Activated naive CD8-positive, alpha-beta T cell treated with anti-CD3 and anti-CD28 coated beads, Interleukin-2, amount 10 ng/mL, durations not matched to agents 7 days and 5 days (primary cell): ENCODE measurements at regions not wholly inside any gene's neighbourhood (a gene's known extent, or its start where the extent isn't known, plus 50 kb on each side); places are given as distances from the start of the nearest gene placed in this dataset.

Source experiments
- ATAC-seq: fragments of 150-1000 bp; cut with Tn5 transposase; one replicate; pipeline ENCODE4 v1.10.0; 2021; ENCODE audit warnings: low read depth, moderate library complexity
- POLR2A ChIA-PET: fragments of 350-600 bp; sonication (Branson Sonifier 250); formaldehyde crosslinking; loops from one replicate; lab custom pipeline; 2021; ENCODE audit warnings: antibody characterized with exemption; lab: Charles Lee
- DNase-seq: peaks from one replicate; pipeline ENCODE4 v3.0.0; 2021
- H3K27ac Mint-ChIP-seq: one replicate; pipeline ENCODE4 v1.8.0; 2022; ENCODE audit warnings: mild to moderate bottlenecking, mixed read lengths
- H3K27me3 Mint-ChIP-seq: one replicate; pipeline ENCODE4 v1.8.0; 2022; ENCODE audit warnings: mild to moderate bottlenecking, moderate library complexity, mixed read lengths
- H3K36me3 Mint-ChIP-seq: one replicate; pipeline ENCODE4 v1.8.0; 2021; ENCODE audit warnings: mild to moderate bottlenecking, mixed read lengths
- H3K4me1 Mint-ChIP-seq: one replicate; pipeline ENCODE4 v1.8.0; 2021; ENCODE audit warnings: mixed read lengths
- H3K4me3 Mint-ChIP-seq: one replicate; pipeline ENCODE4 v1.8.0; 2022; ENCODE audit warnings: mild to moderate bottlenecking, moderate library complexity, mixed read lengths
- H3K9me3 Mint-ChIP-seq: one replicate; pipeline ENCODE4 v1.8.0; 2021; ENCODE audit warnings: mixed read lengths

- Mint-ChIP-seq H3K4me1 (no peaks in the 10 kb centered on the region), H3K4me3 (no peak overlapping the region), H3K9me3 (no peaks in the 10 kb centered on the region), H3K36me3 (no peaks in the 10 kb centered on the region), H3K27ac (no peak overlapping the region), H3K27me3 (peaks cover 7% of the 10 kb centered on the region)
- DNase-seq (no peak), ATAC-seq (no peak)
- POLR2A ChIA-PET: no interaction called here
Measured at GRCh38 chr16:26952411-26952810, 114.3 kb upstream of the C16orf82 start.

DNA sequence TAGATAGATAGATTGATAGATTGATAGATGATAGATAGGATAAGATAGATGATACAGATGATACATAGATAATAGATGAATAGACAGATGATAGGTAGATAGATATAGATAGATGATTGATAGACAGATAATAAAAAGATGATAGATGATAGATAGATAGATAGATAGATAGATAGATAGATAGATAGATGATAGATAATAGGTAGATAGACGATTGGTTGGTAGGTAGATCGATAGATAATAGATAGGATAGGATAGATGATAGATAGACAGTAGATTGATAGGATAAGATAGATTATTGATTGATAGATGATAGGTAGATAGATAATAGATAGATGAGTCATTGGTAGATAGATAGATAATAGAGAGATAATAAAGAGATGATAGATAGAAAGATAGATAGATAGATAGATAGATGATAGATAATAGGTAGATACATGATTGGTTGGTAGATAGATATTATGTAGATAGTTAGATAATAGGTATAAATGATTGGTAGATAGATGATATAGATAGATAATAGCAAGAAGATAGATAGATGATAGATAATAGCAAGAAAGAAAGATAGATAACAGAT is 109.4 kb upstream of the C16orf82 start:
- DNase-seq (no peak), ATAC-seq (no peak)
- peaks cover 3% of the 10 kb centered on the region for H3K27me3 Mint-ChIP-seq
- H3K27ac Mint-ChIP-seq: no peak overlapping the region
- no peak overlapping the region for H3K4me3 Mint-ChIP-seq
- peaks cover 2% of the 10 kb centered on the region for H3K4me1 Mint-ChIP-seq
- POLR2A ChIA-PET: no interaction called here
- no peaks in the 10 kb centered on the region for H3K9me3 Mint-ChIP-seq
- H3K36me3 Mint-ChIP-seq: no peaks in the 10 kb centered on the region

GRCh38 chr16:26959416-26960009 is 107.2 kb upstream of the C16orf82 start:
- Mint-ChIP-seq H3K36me3 (no peaks in the 10 kb centered on the region), H3K27me3 (no peaks in the 10 kb centered on the region), H3K4me3 (no peak overlapping the region), H3K4me1 (peaks cover 2% of the 10 kb centered on the region), H3K9me3 (no peaks in the 10 kb centered on the region), H3K27ac (no peak overlapping the region)
- DNase-seq (no peak), ATAC-seq (no peak)
- POLR2A ChIA-PET: no interaction called here

DNA sequence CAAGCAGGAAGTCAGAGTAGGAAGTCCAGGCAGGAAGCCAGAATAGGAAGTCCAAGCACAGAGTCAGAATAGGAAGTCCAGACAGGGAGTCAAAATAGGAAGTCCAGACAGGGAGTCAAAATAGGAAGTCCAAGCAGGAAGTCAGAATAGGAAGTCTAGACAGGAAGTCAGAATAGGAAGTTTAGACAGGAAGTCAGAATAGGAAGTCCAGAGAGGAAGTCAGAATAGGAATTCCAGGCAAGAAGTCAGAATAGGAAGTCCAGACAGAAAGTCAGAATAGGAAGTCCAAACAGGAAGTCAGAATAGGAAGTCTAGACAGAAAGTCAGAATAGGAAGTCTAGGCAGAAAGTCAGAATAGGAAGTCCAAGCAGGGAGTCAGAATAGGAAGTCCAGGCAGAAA is 105.3 kb upstream of the C16orf82 start:
- Mint-ChIP-seq H3K27ac (no peak overlapping the region), H3K4me3 (no peak overlapping the region), H3K36me3 (no peaks in the 10 kb centered on the region), H3K4me1 (peaks cover 2% of the 10 kb centered on the region), H3K27me3 (no peaks in the 10 kb centered on the region), H3K9me3 (no peaks in the 10 kb centered on the region)
- ATAC-seq (no peak), DNase-seq (no peak)
- POLR2A ChIA-PET: no interaction called here

GRCh38 chr16:26963109-26963508 is 103.6 kb upstream of the C16orf82 start:
- POLR2A ChIA-PET: no interaction called here
- H3K27ac Mint-ChIP-seq: no peak overlapping the region
- DNase-seq (no peak), ATAC-seq (no peak)
- no peaks in the 10 kb centered on the region for H3K36me3 Mint-ChIP-seq
- no peak overlapping the region for H3K4me3 Mint-ChIP-seq
- H3K9me3 Mint-ChIP-seq: no peaks in the 10 kb centered on the region
- H3K4me1 Mint-ChIP-seq: peaks cover 2% of the 10 kb centered on the region
- no peaks in the 10 kb centered on the region for H3K27me3 Mint-ChIP-seq

GRCh38 chr16:26969589-26970231 is 97.0 kb upstream of the C16orf82 start:
- POLR2A ChIA-PET: no interaction called here

DNA sequence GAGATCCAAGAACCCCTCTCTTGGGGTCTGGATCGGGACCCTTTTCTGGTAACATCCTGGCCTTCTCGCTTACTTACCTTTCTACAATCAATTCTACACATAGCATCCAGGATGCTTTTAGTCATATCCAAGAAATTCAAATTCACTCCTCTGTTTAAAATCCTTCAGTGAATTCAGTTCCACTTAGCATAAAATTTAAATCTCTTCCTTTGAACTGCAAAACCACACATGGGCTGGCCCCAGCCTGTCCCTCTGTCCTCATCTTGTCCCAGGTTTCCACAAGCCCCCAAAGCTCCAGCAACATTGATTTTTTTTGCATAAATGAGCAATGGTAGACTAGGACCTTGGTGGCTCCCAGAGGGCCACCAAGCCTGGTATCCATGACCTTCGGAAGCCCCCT is 96.4 kb upstream of the C16orf82 start:
- no peaks in the 10 kb centered on the region for H3K9me3 Mint-ChIP-seq
- ATAC-seq: no peak
- H3K36me3 Mint-ChIP-seq: no peaks in the 10 kb centered on the region
- H3K27me3 Mint-ChIP-seq: no peaks in the 10 kb centered on the region
- POLR2A ChIA-PET: no interaction called here
- no peak overlapping the region for H3K4me3 Mint-ChIP-seq
- DNase-seq: no peak
- H3K4me1 Mint-ChIP-seq: no peaks in the 10 kb centered on the region
- H3K27ac Mint-ChIP-seq: no peak overlapping the region

More at GRCh38 chr16:26969589-26970231, 97.0 kb upstream of the C16orf82 start:
- no peaks in the 10 kb centered on the region for H3K27me3 Mint-ChIP-seq
- DNase-seq (no peak), ATAC-seq (no peak)
- no peaks in the 10 kb centered on the region for H3K36me3 Mint-ChIP-seq
- H3K4me1 Mint-ChIP-seq: no peaks in the 10 kb centered on the region
- no peaks in the 10 kb centered on the region for H3K9me3 Mint-ChIP-seq
- no peak overlapping the region for H3K4me3 Mint-ChIP-seq
- no peak overlapping the region for H3K27ac Mint-ChIP-seq

GRCh38 chr16:26976873-26977272 is 89.9 kb upstream of the C16orf82 start:
- H3K4me1 Mint-ChIP-seq: no peaks in the 10 kb centered on the region
- H3K27me3 Mint-ChIP-seq: no peaks in the 10 kb centered on the region
- POLR2A ChIA-PET: no interaction called here
- H3K36me3 Mint-ChIP-seq: no peaks in the 10 kb centered on the region
- H3K9me3 Mint-ChIP-seq: no peaks in the 10 kb centered on the region
- no peak for DNase-seq
- H3K27ac Mint-ChIP-seq: no peak overlapping the region
- no peak for ATAC-seq
- H3K4me3 Mint-ChIP-seq: no peak overlapping the region

- Mint-ChIP-seq H3K36me3 (no peaks in the 10 kb centered on the region), H3K4me1 (no peaks in the 10 kb centered on the region), H3K27ac (no peak overlapping the region), H3K27me3 (peaks cover 6% of the 10 kb centered on the region), H3K9me3 (no peaks in the 10 kb centered on the region), H3K4me3 (no peak overlapping the region)
- no peak for DNase-seq
- no peak for ATAC-seq
- POLR2A ChIA-PET: no interaction called here
Measured at GRCh38 chr16:26981266-26981938, 85.3 kb upstream of the C16orf82 start.

GRCh38 chr16:26982422-26982821 is 84.3 kb upstream of the C16orf82 start:
- Mint-ChIP-seq H3K27ac (no peak overlapping the region), H3K36me3 (no peaks in the 10 kb centered on the region), H3K4me3 (no peak overlapping the region), H3K27me3 (peaks cover 8% of the 10 kb centered on the region), H3K4me1 (no peaks in the 10 kb centered on the region), H3K9me3 (no peaks in the 10 kb centered on the region)
- POLR2A ChIA-PET: no interaction called here
- DNase-seq (no peak), ATAC-seq (no peak)

DNA sequence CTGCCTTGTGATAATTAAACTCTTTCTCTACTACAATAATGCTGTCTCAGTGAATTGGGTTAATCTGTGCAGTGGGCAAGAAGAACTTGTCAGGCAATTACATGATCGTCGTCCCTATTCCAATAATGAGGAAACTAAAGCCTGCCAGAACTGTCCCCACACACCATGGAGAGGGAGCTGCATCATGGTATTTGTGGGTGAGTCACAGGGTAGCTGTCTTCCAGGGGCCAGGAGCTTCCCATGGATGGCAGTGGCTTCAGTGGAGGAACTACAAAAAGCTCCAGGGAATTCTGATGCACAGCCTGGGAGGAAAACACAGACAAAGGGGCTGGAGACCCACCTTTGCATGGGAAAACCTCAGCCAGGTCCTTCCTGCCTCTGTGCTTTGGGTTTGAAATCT is 83.3 kb upstream of the C16orf82 start:
- ATAC-seq (no peak), DNase-seq (no peak)
- H3K9me3 Mint-ChIP-seq: no peaks in the 10 kb centered on the region
- no peak overlapping the region for H3K4me3 Mint-ChIP-seq
- peaks cover 8% of the 10 kb centered on the region for H3K27me3 Mint-ChIP-seq
- POLR2A ChIA-PET: no interaction called here
- no peaks in the 10 kb centered on the region for H3K36me3 Mint-ChIP-seq
- no peak overlapping the region for H3K27ac Mint-ChIP-seq
- H3K4me1 Mint-ChIP-seq: no peaks in the 10 kb centered on the region

DNA sequence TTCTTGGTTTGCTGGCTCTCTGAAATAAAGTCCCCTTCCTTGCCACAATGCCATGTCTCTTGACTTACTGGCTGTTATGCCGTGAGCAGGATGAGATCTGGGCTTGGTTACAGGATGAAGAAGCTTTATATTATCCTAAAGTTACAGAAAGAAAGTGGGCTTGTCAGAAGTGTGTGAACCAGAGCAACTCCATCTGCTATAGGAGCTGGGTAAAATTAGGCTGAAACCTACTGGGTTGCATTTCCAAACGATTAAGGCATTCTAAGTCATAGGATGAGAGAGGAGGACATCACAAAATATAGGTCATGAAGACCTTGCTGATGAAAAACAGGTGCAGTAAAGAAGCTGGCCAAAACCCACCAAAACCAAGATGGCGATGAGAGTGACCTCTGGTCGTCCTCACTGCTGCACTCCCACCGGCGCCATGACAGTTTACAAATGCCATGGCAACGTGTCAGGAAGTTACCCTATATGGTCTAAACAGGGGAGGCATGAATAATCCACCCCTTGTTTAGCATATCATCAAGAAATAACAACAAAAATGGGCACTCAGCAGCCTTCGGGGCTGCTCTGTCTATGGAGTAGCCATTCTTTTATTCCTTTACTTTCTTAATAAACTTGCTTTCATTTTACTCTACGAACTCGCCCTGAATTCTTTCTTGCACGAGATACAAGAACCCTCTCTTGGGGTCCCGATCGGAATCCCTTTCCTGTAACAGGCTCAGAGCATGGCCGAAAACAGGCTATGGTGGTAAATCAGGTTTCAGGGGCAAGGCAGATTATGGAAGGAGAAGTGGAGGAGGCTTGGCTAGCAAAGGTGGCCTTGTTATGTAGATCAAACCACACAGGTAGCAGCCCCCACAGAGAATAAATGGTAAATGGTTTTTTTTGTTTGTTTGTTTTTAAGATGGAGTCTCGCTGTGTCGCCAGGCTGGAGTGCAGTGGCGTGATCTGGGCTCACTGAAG is 81.3 kb upstream of the C16orf82 start:
- POLR2A ChIA-PET: no interaction called here
- ATAC-seq: no peak
- H3K27ac Mint-ChIP-seq: no peak overlapping the region
- DNase-seq: no peak
- H3K27me3 Mint-ChIP-seq: peaks cover 8% of the 10 kb centered on the region
- no peaks in the 10 kb centered on the region for H3K4me1 Mint-ChIP-seq
- no peaks in the 10 kb centered on the region for H3K9me3 Mint-ChIP-seq
- no peak overlapping the region for H3K4me3 Mint-ChIP-seq
- no peaks in the 10 kb centered on the region for H3K36me3 Mint-ChIP-seq

DNA sequence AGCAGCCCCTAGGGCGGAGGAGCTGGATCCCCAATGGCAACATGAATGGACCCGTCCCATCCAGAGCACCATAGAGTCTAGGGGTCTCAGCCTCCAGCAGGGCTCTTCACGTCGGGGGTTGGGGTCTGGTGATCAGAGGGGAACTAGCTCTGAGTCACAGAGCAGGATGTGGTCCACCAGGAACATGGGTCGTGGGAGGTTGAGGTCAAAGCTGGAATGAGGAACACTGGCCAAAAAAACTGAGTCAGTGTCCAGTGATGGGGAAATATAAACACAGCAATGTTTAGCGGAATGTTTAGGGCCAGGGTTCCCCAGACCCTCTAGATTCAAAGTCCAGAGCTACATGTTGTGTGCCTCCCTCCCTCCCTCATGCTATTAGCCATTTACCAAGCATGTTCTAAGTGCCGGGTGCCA is 79.1 kb upstream of the C16orf82 start:
- H3K4me1 Mint-ChIP-seq: no peaks in the 10 kb centered on the region
- H3K9me3 Mint-ChIP-seq: no peaks in the 10 kb centered on the region
- no peak for DNase-seq
- no peaks in the 10 kb centered on the region for H3K36me3 Mint-ChIP-seq
- no peak overlapping the region for H3K4me3 Mint-ChIP-seq
- peaks cover 8% of the 10 kb centered on the region for H3K27me3 Mint-ChIP-seq
- POLR2A ChIA-PET: no interaction called here
- no peak overlapping the region for H3K27ac Mint-ChIP-seq
- no peak for ATAC-seq
